GM12878 (cell line): ENCODE measurements at regions not wholly inside any gene's neighbourhood (a gene's known extent, or its start where the extent isn't known, plus 50 kb on each side); places are given as distances from the start of the nearest gene placed in this dataset.

ENCODE experiments used
- ATAC-seq: fragments of 200-7000 bp; cut with Tn5 transposase; 3 replicates; pipeline ENCODE4 v1.9.1; 2020; ENCODE audit warnings: mild to moderate bottlenecking, moderate library complexity
- BruUV-seq: library from RNA; stranded (reverse); fragments of 400-500 nt; replicated peaks from 2 replicates; lab custom pipeline; 2021; lab: Mats Ljungman, UMichigan
- CTCF ChIA-PET: fragments of 300-600 bp; sonication (Branson Sonifier 250); formaldehyde crosslinking; extraction: SDS; loops from one replicate; lab custom pipeline; 2021; ENCODE audit warnings: inconsistent platforms; lab: Yijun Ruan, JAX
- POLR2A ChIA-PET: fragments of 350-600 bp; formaldehyde crosslinking; extraction: SDS; loops from one replicate; lab custom pipeline; 2021; ENCODE audit warnings: inconsistent platforms; lab: Charles Lee
- RAD21 ChIA-PET: fragments of 300-600 bp; sonication (Branson Sonifier 250); formaldehyde crosslinking; loops from one replicate; lab custom pipeline; 2023; ENCODE audit warnings: antibody characterized with exemption; ENCODE audit not compliant: unreplicated experiment; lab: Charles Lee
- SMC1A ChIA-PET: fragments of 300-600 bp; sonication (Branson Sonifier 250); formaldehyde crosslinking; loops from one replicate; lab custom pipeline; 2023; ENCODE audit not compliant: unreplicated experiment, uncharacterized antibody; lab: Charles Lee
- DNase-seq: peaks from one replicate; pipeline ENCODE4 v3.0.0-alpha.2; 2011; ENCODE audit warnings: low read depth, low spot score
- FAIRE-seq: peaks from 3 replicates; lab custom pipeline; 2011; peaks lifted over from hg19 to GRCh38; lab: Jason Lieb, UNC
- H2AFZ ChIP-seq: 2 replicates; pipeline ENCODE4 v1.6.0; 2011; ENCODE audit warnings: low read depth, low read length, control low read depth; ENCODE audit not compliant: control insufficient read depth
- H3K27ac ChIP-seq: 2 replicates; pipeline ENCODE4 v1.5.1; 2011; ENCODE audit warnings: control low read depth; ENCODE audit not compliant: control insufficient read depth, insufficient read depth
- H3K27me3 ChIP-seq, 2 experiments: replicated peaks in 1 of 2; 2 replicates each; pipeline versions ENCODE4 v1.6.0 to v1.6.1; 2011; ENCODE audit warnings: low read length in 1 of 2; ENCODE audit not compliant: control insufficient read depth in 2 of 2, insufficient read depth in 2 of 2
- H3K36me3 ChIP-seq, 2 experiments: 2 replicates each; pipeline ENCODE4 v1.5.1; 2011; ENCODE audit warnings: low read length in 1 of 2; ENCODE audit not compliant: control insufficient read depth in 2 of 2, insufficient read depth in 2 of 2
- H3K4me1 ChIP-seq: 2 replicates; pipeline ENCODE4 v1.6.1; 2011; ENCODE audit warnings: mild to moderate bottlenecking, low read length, moderate library complexity, mixed read lengths; ENCODE audit not compliant: control insufficient read depth, insufficient read depth
- H3K4me2 ChIP-seq: 2 replicates; pipeline ENCODE4 v1.6.0; 2011; ENCODE audit warnings: control low read depth; ENCODE audit not compliant: control insufficient read depth, insufficient read depth
- H3K4me3 ChIP-seq: fragments of 200-600 bp; sonication (generic); 2 replicates; pipeline ENCODE4 v1.5.1; 2016
- H3K79me2 ChIP-seq: 2 replicates; pipeline ENCODE4 v1.6.0; 2011; ENCODE audit warnings: low read length; ENCODE audit not compliant: control insufficient read depth, insufficient read depth
- H3K9ac ChIP-seq: 2 replicates; pipeline ENCODE4 v1.8.0; 2011; ENCODE audit warnings: low read length, control low read depth, mixed read lengths; ENCODE audit not compliant: control insufficient read depth, insufficient read depth
- H3K9me3 ChIP-seq: replicated peaks from 3 replicates; pipeline ENCODE4 v1.5.1; 2011; ENCODE audit warnings: mild to moderate bottlenecking, low read length; ENCODE audit not compliant: control insufficient read depth, insufficient read depth
- H4K20me1 ChIP-seq: 2 replicates; pipeline ENCODE4 v1.6.0; 2011; ENCODE audit not compliant: control insufficient read depth, insufficient read depth
- BMI1 ChIP-seq: fragments of 450-650 bp; IDR thresholded peaks from 2 replicates; pipeline ENCODE4 v1.6.1; 2016; ENCODE audit warnings: mild to moderate bottlenecking, moderate library complexity, borderline replicate concordance
- CREM ChIP-seq: IDR thresholded peaks from 2 replicates; pipeline ENCODE4 v1.6.1; 2014; ENCODE audit warnings: antibody characterized with exemption, low read depth
- CTCF ChIP-seq, 3 experiments: IDR thresholded peaks in 2 of 3; conservative IDR thresholded peaks in 1 of 3; 2 replicates each; pipeline ENCODE4 v1.5.1; 2011; ENCODE audit warnings: low read depth in 3 of 3, low read length in 3 of 3, mild to moderate bottlenecking in 3 of 3, control low read depth in 2 of 3, moderate library complexity in 2 of 3, inconsistent platforms in 1 of 3, mixed read lengths in 1 of 3; ENCODE audit not compliant: control insufficient read depth in 2 of 3, insufficient read depth in 1 of 3; ENCODE audit errors: extremely low read depth in 1 of 3
- E2F4 ChIP-seq: IDR thresholded peaks from 2 replicates; pipeline ENCODE4 v1.6.1; 2012; ENCODE audit warnings: low read depth, low read length, improper control_type of control experiment
- EGR1 ChIP-seq, 2 experiments: IDR thresholded peaks; 1 replicate in 1 of 2; 2 replicates in 1 of 2; pipeline ENCODE4 v1.6.1; 2011 to 2012; ENCODE audit warnings: low read depth in 2 of 2, low read length in 2 of 2, borderline replicate concordance in 1 of 2, mild to moderate bottlenecking in 1 of 2, moderate library complexity in 1 of 2
- EZH2 ChIP-seq: IDR thresholded peaks from 2 replicates; pipeline ENCODE4 v1.6.1; 2012; ENCODE audit warnings: low read depth, mild to moderate bottlenecking, control low read depth, inconsistent platforms, low read length, borderline replicate concordance; ENCODE audit not compliant: control insufficient read depth
- IRF3 ChIP-seq: fragments of 450-650 bp; IDR thresholded peaks from 2 replicates; pipeline ENCODE4 v1.6.1; 2014; ENCODE audit warnings: mild to moderate bottlenecking
- JUND ChIP-seq: IDR thresholded peaks from 2 replicates; pipeline ENCODE4 v1.6.1; 2012; ENCODE audit warnings: low read depth, mild to moderate bottlenecking, low read length, improper control_type of control experiment, moderate library complexity
- MYC ChIP-seq: IDR thresholded peaks from 2 replicates; pipeline ENCODE4 v1.6.1; 2011; ENCODE audit warnings: mild to moderate bottlenecking, low read length, moderate library complexity, inconsistent platforms; ENCODE audit not compliant: insufficient read depth, insufficient replicate concordance, insufficient read length, severe bottlenecking
- PAX5 ChIP-seq: IDR thresholded peaks from 2 replicates; pipeline ENCODE4 v1.6.1; 2011; ENCODE audit warnings: low read depth, low read length, borderline replicate concordance
- PML ChIP-seq: IDR thresholded peaks from 2 replicates; pipeline ENCODE4 v1.6.1; 2012; ENCODE audit warnings: low read length, inconsistent platforms
- SIN3A ChIP-seq: IDR thresholded peaks from 2 replicates; pipeline ENCODE4 v1.6.1; 2012; ENCODE audit warnings: low read depth, low read length, improper control_type of control experiment
- SMAD5 ChIP-seq: IDR thresholded peaks from 2 replicates; pipeline ENCODE4 v1.6.1; 2016; ENCODE audit warnings: antibody characterized with exemption, low read depth
- SMARCA5 ChIP-seq: fragments of 450-650 bp; IDR thresholded peaks from 2 replicates; pipeline ENCODE4 v1.6.1; 2017; ENCODE audit warnings: mild to moderate bottlenecking
- SREBF1 ChIP-seq: IDR thresholded peaks from 2 replicates; pipeline ENCODE4 v1.6.1; 2012; ENCODE audit warnings: mild to moderate bottlenecking, low read length
- SREBF2 ChIP-seq: IDR thresholded peaks from 2 replicates; pipeline ENCODE4 v1.6.1; 2012; ENCODE audit warnings: mild to moderate bottlenecking, low read length
- TCF12 ChIP-seq: IDR thresholded peaks from 2 replicates; pipeline ENCODE4 v1.6.1; 2011; ENCODE audit warnings: low read depth, mild to moderate bottlenecking, low read length
- ZNF622 ChIP-seq: fragments of 450-650 bp; IDR thresholded peaks from 2 replicates; pipeline ENCODE4 v1.6.1; 2017; ENCODE audit warnings: mild to moderate bottlenecking, inconsistent platforms
- ZSCAN29 ChIP-seq: fragments of 450-650 bp; IDR thresholded peaks from 2 replicates; pipeline ENCODE4 v1.6.1; 2017; ENCODE audit warnings: mild to moderate bottlenecking, moderate library complexity
- WGBS: methylation state at CpG from one replicate; pipeline ENCODE4 v1.1.6; 2016; ENCODE audit warnings: low lambda C conversion rate; ENCODE audit not compliant: insufficient replicate concordance, insufficient coverage; ENCODE audit errors: missing lambda C conversion rate; 5-methylcytosine and 5-hydroxymethylcytosine counted together
- in situ Hi-C: fragments of 300-500 bp; cut with MboI; formaldehyde crosslinking; loops from 9 replicates; pipeline ENCODE4 v1.14.3; 2018; ENCODE audit warnings: mixed read lengths
- intact Hi-C: fragments of 100-400 bp; cut with micrococcal nuclease; formaldehyde crosslinking; loops from one replicate; pipeline ENCODE4 v1.14.2; 2022; ENCODE audit not compliant: unreplicated experiment

GRCh38 chr2:173611121-173611520, 256.4 kb downstream of the CDCA7 start:
- DNase-seq (no peak), FAIRE-seq (no peak), ATAC-seq (no peak)
- POLR2A ChIA-PET, result no interaction called here
- CTCF ChIA-PET, result no interaction called here
- no peak overlapping the region for H3K9ac ChIP-seq
- H3K4me1 ChIP-seq, result no peaks in the 10 kb centered on the region
- H3K79me2 ChIP-seq, result no peaks in the 10 kb centered on the region
- in situ Hi-C loops, result no loop called here
- H3K4me2 ChIP-seq, result no peak overlapping the region
- no peaks in the 10 kb centered on the region for H3K36me3 ChIP-seq
- no peaks in the 10 kb centered on the region for H4K20me1 ChIP-seq
- intact Hi-C loops, result no loop called here
- WGBS, result 36% methylated on average over 5 of the region's 5 CpGs
- no peak for TF ChIP-seq ZSCAN29
- TF ChIP-seq EZH2, result no peak
- no peak for TF ChIP-seq EGR1 (IDR thresholded peaks at IDR 0.05; ENCODE audit: borderline replicate concordance in 1 of 2, low read depth in 2 of 2, low read length in 2 of 2)
- TF ChIP-seq MYC, result no peak
- no peak for TF ChIP-seq ZNF622
- no peak for TF ChIP-seq SIN3A
- TF ChIP-seq CTCF (IDR thresholded peaks at IDR 0.05 in 2 of 3, conservative IDR thresholded peaks at IDR 0.05 in 1 of 3; ENCODE audit: control insufficient read depth in 2 of 3, extremely low read depth in 1 of 3, insufficient read depth in 1 of 3, low read depth in 3 of 3, low read length in 3 of 3), result no peak
- no peak for TF ChIP-seq IRF3
- no peak for TF ChIP-seq SMAD5
- TF ChIP-seq SREBF1, result no peak
- TF ChIP-seq SMARCA5, result no peak
- TF ChIP-seq PML, result no peak
- no peak for TF ChIP-seq TCF12
- no peak for TF ChIP-seq E2F4
- TF ChIP-seq CREM, result no peak
- TF ChIP-seq JUND, result no peak
- TF ChIP-seq SREBF2, result no peak
- TF ChIP-seq PAX5, result no peak
- no peak for TF ChIP-seq BMI1
- SMC1A ChIA-PET, result no interaction called here
- H2AFZ ChIP-seq, result no peak overlapping the region
- no TSS peak for BruUV-seq
- no peak overlapping the region for H3K4me3 ChIP-seq
- H3K27ac ChIP-seq, result no peak overlapping the region
- H3K27me3 ChIP-seq, result no peaks in the 10 kb centered on the region
- RAD21 ChIA-PET, result no interaction called here
- H3K9me3 ChIP-seq, result no peaks in the 10 kb centered on the region
